ENCODE measurements at regions not wholly inside any gene's neighbourhood (a gene's known extent, or its start where the extent isn't known, plus 50 kb on each side); places are given as distances from the start of the nearest gene placed in this dataset.

- no peak for DNase-seq (ENCODE audit: low read depth in 1 of 2, low spot score in 2 of 2)
- no peak overlapping the region for H3K4me3 ChIP-seq (ENCODE audit: extremely low read depth in 1 of 4, insufficient read depth in 2 of 4, low read depth in 3 of 4, low read length in 4 of 4)
- WGBS, 2 experiments (ENCODE audit: extremely low coverage in 1 of 2, insufficient coverage in 1 of 2, insufficient read length in 1 of 2, insufficient replicate concordance in 2 of 2, low coverage in 1 of 2, low lambda C conversion rate in 2 of 2, missing lambda C conversion rate in 1 of 2): 89% methylated on average over 21 of the region's 26 CpGs; no CpG with 5 or more reads in 1 of the 2 experiments
- H3K23ac ChIP-seq (ENCODE audit: insufficient read length): no peak overlapping the region
- no peaks in the 10 kb centered on the region for H3K79me2 ChIP-seq (ENCODE audit: control insufficient read depth in 1 of 2, insufficient read depth in 2 of 2, low read length in 2 of 2)
- H3K14ac ChIP-seq (ENCODE audit: insufficient read length): no peak overlapping the region
- H4K8ac ChIP-seq (ENCODE audit: extremely low read depth, insufficient read depth, low read length): no peak overlapping the region; the same call in 1 of the 2 replicates
- H2BK120ac ChIP-seq (replicated peaks; ENCODE audit: low read depth, low read length): no peak overlapping the region
- no peaks in the 10 kb centered on the region for H3K27me3 ChIP-seq (replicated peaks in 1 of 4; ENCODE audit: control insufficient read depth in 3 of 4, extremely low read depth in 1 of 4, insufficient read depth in 3 of 4, low read length in 3 of 4)
- no peak overlapping the region for H3K27ac ChIP-seq (ENCODE audit: low read depth, low read length)
- H4K20me1 ChIP-seq (replicated peaks in 1 of 2; ENCODE audit: control insufficient read depth in 1 of 2, insufficient read depth in 2 of 2, low read length in 2 of 2): no peaks in the 10 kb centered on the region
- no peak overlapping the region for H2BK12ac ChIP-seq (ENCODE audit: low read depth, low read length)
- no peaks in the 10 kb centered on the region for H3K79me1 ChIP-seq (ENCODE audit: low read depth, low read length)
- H3K56ac ChIP-seq (replicated peaks; ENCODE audit: insufficient read length, low read depth, low read length): no peak overlapping the region
- no peak overlapping the region for H2BK5ac ChIP-seq (ENCODE audit: low read depth, low read length)
- no peak overlapping the region for H3K18ac ChIP-seq (ENCODE audit: extremely low read depth, low read length)
- H2BK20ac ChIP-seq (ENCODE audit: low read length): no peak overlapping the region
- peaks cover 2 to 14% of the 10 kb centered on the region in 2 experiments; a peak in 3 of 4 replicates for H3K9me3 ChIP-seq (ENCODE audit: insufficient read depth in 2 of 2, low read depth in 1 of 2, low read length in 1 of 2)
- H3K36me3 ChIP-seq (ENCODE audit: control insufficient read depth in 2 of 4, insufficient read depth in 4 of 4, low read length in 3 of 4): no peaks in the 10 kb centered on the region
- H3K9ac ChIP-seq (replicated peaks in 1 of 4; ENCODE audit: extremely low read depth in 1 of 4, low read depth in 3 of 4, low read length in 3 of 4): no peak overlapping the region
- no peaks in the 10 kb centered on the region for H3K4me1 ChIP-seq (replicated peaks in 1 of 4; ENCODE audit: control insufficient read depth in 3 of 4, insufficient read depth in 4 of 4, low read length in 3 of 4)
- H3K4me2 ChIP-seq (ENCODE audit: insufficient read depth in 1 of 2, low read depth in 2 of 2, low read length in 2 of 2): no peak overlapping the region
- no peak overlapping the region for H2AFZ ChIP-seq (ENCODE audit: low read length)
- CTCF ChIA-PET (ENCODE audit: partially characterized antibody): interaction anchor here (1.4 to 2.5 kb wide), 2 partner anchors 10 to 16 kb away, joined by 3 to 7 read pairs; no protein-coding TSS in a partner anchor
- H3K23me2 ChIP-seq (ENCODE audit: low read depth, low read length): peaks cover 9% of the 10 kb centered on the region; the same call in 1 of the 2 replicates
- H4K5ac ChIP-seq (ENCODE audit: insufficient read length, low read depth, low read length): no peak overlapping the region
- no peak overlapping the region for H4K91ac ChIP-seq (replicated peaks; ENCODE audit: insufficient read length, low read length)
- H2BK15ac ChIP-seq (ENCODE audit: low read length): no peak overlapping the region
- H3K4ac ChIP-seq (replicated peaks; ENCODE audit: insufficient read length, low read depth, low read length): no peak overlapping the region
- POLR2A ChIA-PET (ENCODE audit: partially characterized antibody): no interaction called here
- H2AK5ac ChIP-seq (ENCODE audit: low read depth, low read length): no peak overlapping the region
- FAIRE-seq: no peak
- no peak for TF ChIP-seq MAFK (IDR thresholded peaks at IDR 0.05; ENCODE audit: low read depth, low read length)
- no peak for TF ChIP-seq FOSL1 (IDR thresholded peaks at IDR 0.05; ENCODE audit: insufficient read depth, low read depth, low read length)
- no peak for TF ChIP-seq RBBP5 (IDR thresholded peaks at IDR 0.05; ENCODE audit: borderline replicate concordance, low read depth, low read length)
- TF ChIP-seq RAD21 (IDR thresholded peaks at IDR 0.05 in 1 of 2, conservative IDR thresholded peaks at IDR 0.05 in 1 of 2; ENCODE audit: low read depth in 2 of 2, low read length in 2 of 2): no peak
- no peak for TF ChIP-seq GTF2F1 (IDR thresholded peaks at IDR 0.05; ENCODE audit: borderline replicate concordance, low read depth, low read length)
- no peak for TF ChIP-seq CHD2 (IDR thresholded peaks at IDR 0.05; ENCODE audit: low read length)
- TF ChIP-seq YY1 (IDR thresholded peaks at IDR 0.05; ENCODE audit: low read depth, low read length): no peak
- TF ChIP-seq EP300 (IDR thresholded peaks at IDR 0.05; ENCODE audit: borderline replicate concordance in 1 of 2, low read depth in 2 of 2, low read length in 2 of 2): no peak
- no peak for TF ChIP-seq SAP30 (IDR thresholded peaks at IDR 0.05; ENCODE audit: insufficient read depth, insufficient replicate concordance, low read length)
- no peak for TF ChIP-seq CHD1 (IDR thresholded peaks at IDR 0.05; ENCODE audit: low read depth, low read length)
- no peak for TF ChIP-seq POLR2A (IDR thresholded peaks at IDR 0.05; ENCODE audit: control extremely low read depth in 1 of 2, low read depth in 2 of 2, low read length in 2 of 2)
- TF ChIP-seq RNF2 (IDR thresholded peaks at IDR 0.05; ENCODE audit: borderline replicate concordance, low read depth, low read length, missing control alignments, poor library complexity, severe bottlenecking): no peak
- no peak for TF ChIP-seq BRCA1 (IDR thresholded peaks at IDR 0.05; ENCODE audit: low read depth, low read length)
These were observed 258.7 kb upstream of the IRX4 start for GRCh38 chr5:2141254-2142000.

Data from H1 (cell line).